Stimulated activated CD4-positive, alpha-beta T cell treated with anti-CD3 and anti-CD28 coated beads, Interleukin-15, amount 100 ng/mL, for 1 hour (primary cell): ENCODE measurements at regions not wholly inside any gene's neighbourhood (a gene's known extent, or its start where the extent isn't known, plus 50 kb on each side); places are given as distances from the start of the nearest gene placed in this dataset.
"Not testable (repeated sequence)": the region's sequence is repeated elsewhere in the genome, so short reads cannot be mapped to it uniquely, and the experiment has no call there.

Source experiments
- DNase-seq, 2 donors: peaks; one replicate each; pipeline ENCODE4 v3.0.0-alpha.2; 2020; ENCODE audit warnings: low read depth in 1 of 2, low spot score in 1 of 2

DNA sequence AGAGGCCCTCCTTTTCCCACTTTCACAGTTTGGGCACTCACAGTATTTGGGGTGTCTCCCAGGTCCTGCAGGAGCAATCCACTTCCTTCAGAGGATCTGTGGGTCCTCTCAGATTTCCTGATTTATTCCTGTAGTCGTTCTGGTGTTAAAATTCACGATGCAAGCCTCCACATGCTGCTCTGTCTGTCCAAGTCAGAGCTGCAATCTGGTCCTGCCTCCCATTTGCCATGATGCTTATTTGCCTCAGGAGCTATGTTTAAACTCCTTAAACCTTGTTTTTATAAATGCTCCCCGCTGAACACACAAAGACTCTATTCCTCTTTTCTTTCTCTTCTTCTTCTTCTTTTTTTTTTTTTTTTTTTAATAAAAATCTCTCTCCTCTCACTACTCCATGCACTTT is 558.7 kb upstream of the NECTIN3 start:
- DNase-seq, result no peak

DNA sequence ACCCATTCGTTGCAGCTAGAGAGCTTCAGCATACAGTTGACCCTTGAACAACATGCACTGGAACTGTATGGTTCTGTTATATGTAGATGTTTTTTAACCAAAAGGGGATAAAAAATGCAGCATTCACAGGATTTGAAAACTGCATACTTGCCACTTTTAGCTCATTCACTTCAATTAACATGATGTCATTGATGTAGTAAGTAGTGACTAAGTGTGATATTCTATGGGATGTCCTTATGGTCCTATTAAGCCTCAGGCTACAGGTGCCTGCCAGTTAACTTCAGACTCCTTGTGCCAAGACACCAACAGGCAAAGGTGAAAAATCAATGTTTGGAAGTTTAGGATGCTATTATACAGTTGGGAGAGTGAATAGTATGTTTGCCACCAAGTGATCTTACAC is 553.6 kb upstream of the NECTIN3 start:
- no peak for DNase-seq

DNA sequence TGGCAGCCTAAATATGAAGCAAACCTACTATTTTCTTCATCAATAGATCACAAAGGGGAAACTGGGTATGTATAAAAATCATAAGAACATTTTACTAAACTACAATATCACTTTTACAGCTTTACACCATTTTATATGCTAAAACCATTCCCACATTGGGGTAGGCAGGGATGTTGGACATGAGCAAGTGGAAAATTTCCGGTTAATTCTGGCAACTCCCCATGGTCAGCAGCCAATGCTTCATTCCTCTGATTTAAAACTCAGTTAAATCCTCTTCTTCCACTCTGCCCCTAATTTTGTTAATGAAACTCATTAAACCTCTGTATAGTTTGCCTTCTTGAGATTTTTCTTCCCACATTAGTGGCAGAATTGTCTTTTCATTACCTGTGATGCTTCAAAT is 552.5 kb upstream of the NECTIN3 start:
- DNase-seq, result no peak

DNA sequence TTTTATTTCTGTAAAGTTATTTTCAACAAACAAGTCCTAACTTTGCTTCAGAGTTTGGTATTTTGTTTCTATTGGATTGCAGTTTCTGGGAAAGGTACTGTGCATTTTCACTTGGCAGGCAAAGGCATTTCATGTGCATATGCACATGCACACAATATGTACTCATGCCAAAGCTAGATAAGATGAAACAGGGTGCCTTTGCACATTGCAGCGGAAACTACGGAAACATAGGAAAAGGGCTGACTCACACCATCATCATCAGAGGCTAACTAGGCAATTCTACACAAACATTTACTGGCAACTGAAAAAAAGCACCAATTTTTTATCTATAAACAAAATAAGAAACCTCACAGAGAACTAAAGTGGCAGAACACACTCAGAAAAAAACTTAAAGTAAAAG is 550.6 kb upstream of the NECTIN3 start:
- DNase-seq, result no peak

DNA sequence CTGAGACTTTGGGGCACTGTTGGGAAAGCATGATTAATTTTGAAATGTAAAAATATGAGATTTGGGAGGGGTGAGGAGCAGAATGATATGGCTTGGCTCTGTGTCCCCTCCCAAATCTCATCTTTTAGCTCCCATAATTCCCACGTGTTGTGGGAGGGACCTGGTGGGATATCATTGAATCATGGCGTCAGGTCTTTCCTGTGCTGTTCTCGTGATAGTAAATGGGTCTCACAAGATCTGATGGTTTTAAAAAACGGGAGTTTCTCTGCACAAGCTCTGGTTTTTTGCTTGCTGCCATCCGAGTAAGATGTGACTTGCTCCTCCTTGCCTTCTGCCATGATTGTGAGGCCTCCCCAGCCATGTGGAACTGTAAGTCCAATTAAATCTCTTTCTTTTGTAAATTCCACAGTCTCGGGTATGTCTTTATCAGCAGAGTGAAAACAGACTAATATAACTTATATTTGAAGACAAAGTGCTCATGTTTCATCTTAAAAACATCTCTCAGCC is 546.0 kb upstream of the NECTIN3 start:
- not testable (repeated sequence) for DNase-seq

DNA sequence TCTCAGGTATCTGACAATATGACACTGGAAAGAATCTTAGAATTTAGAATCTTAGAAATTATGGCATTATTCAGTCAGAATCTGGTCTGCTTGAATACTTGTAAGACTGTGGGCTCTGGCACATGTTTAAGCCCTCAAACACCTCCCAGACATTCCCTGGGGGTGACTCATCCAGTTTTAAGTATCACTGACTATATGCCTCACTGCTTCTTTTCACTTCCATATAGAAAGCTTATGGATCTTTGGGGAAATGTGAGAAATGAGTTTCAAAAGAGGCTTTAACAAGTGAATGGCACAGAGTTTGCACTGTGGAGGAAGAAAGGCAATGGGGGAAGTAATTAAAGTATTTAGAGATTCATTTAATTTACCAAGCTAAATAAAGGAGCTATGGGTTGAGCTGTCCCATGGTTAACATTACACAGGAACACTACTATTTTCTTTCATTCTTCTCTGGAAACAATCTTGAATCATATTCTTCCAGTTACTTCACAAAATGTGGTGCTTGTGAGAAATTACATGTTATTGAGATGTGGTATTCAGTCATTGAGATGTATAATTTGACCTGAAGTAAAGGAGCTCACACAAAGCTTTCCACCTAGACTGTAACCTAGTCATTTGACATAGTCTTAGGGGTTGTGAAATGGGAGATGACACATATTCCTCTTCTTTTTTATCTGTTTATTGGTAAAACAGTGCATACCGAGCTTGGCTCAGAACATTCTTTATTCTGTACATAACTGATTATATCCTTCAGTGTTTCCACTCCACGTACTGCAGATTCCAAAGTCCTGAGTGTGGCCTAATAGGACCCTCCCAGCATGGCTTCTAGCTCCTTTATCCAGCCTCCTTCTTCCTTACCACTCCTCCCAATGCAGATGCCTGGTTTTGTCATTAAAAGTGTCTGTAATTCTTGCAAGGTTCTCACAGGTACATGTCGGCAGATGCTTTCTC is 544.6 kb upstream of the NECTIN3 start:
- DNase-seq, result no peak

DNA sequence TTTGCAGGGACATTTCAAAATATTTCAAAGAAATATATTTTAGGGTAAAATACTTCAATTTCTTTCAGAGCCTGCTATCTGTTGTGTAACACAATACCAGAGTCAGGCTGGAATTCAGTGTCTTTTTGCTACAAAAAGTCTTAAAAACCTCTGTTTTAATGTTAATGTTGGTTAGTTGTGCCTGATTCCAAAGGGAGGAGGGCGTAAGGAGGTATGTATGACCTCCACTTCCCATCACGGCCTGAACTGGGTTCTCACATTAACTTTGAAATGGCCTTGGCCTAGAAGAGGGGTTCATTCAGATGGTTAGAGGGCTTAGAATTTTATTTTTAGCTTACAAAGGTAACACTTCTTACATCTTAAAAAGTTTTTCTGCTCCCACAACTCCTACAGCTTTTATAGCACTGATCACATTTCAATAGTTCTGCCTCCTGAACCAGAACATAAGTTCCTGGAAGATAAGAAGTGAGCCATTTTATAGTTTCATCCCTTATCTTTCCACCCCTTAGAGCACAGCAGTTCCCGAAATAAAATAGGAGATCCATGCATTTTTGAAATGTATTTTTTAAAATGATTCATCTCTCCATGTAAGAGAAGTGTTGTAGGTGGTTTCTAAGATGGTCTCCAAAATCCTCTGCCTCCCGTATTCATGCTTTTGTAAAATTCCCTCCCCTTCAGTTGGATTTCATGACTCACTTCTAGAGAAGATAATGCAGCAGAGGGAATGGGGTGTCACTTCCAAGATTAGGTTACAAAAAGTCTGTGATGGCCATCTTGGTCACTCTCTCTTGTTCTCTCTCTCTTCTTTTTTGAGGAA is 543.1 kb upstream of the NECTIN3 start:
- DNase-seq, result no peak

DNA sequence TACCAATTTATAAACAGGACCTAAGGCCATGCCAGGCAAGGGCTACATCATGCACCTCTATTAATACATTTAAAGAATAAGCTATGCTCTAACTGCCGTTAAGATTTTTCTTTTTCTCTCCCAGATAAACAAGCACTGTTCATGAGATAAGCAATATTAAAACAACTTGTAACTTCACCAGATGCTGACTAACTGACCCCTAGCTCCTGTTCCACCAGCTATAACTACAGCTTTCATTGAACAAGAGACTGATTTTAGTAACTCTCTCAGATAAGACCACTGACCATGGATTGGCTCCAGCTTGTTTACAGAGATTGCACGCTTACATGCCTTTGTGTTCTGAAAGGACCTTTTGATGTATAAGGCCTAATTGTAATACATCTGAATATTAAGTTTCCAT is 540.7 kb upstream of the NECTIN3 start:
- no peak for DNase-seq

DNA sequence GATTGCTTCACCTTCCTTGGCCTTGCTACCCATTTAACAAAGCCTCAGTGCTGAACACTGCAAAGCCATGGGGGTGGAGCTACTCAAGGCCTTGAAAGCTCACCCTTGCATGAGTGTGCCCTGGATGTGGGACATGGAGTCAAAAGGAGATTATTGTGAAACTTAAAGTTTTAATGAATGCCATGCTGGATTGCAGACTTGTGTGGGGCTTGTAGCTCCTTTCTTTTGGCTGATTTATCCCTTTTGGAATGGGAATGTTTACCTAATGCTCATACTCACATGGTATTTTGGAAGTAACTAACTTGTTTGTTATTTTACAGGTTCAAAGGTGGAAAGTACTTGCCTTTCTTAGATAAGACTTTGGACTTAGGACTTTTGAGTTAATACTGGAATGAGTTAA is 538.5 kb upstream of the NECTIN3 start:
- DNase-seq, result no peak

DNA sequence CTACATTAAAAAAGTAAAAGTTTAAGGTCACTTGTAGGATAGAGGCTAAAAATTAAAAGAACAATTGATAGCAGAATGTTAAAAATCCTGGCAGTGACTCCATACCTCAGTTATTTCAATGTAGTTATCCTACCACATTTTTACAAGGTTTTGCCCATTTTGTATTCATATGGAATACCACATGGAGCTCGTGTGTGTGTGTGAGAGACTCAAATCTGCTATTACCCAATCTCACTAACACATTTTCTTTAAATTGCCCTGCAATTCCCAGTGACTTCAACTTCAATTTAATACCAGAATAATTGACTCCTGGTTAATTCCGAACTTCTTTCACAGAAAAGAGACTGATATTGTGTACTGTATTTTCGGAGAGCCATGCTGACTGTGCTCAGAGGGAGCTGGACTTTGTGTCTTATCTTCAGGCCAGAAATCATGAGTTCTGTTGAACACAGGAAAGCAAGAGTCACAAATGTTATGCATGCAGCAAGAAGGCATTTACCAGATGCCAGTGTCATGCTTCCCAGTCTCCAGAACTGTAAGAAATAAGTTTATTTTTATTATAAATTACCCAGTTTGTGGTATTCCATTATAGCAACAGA is 529.0 kb upstream of the NECTIN3 start:
- no peak for DNase-seq

DNA sequence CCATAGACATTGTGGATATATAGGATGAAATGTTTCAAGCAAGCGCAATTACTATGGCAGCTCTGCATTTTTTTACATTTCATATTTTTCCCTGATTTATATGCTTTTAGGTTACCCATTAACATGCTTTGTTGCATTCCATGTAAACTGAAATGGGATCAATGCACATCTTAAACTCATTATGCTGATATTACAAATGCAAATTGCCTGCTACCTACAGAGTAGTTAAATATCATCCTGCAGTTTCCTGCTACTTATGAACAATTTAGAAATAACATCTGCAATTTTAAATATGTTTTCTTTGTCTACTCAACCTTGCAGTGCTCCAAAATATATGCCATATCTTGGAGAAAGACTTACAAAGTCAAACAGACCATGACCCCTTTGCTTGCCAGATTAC is 526.9 kb upstream of the NECTIN3 start:
- DNase-seq, result no peak

DNA sequence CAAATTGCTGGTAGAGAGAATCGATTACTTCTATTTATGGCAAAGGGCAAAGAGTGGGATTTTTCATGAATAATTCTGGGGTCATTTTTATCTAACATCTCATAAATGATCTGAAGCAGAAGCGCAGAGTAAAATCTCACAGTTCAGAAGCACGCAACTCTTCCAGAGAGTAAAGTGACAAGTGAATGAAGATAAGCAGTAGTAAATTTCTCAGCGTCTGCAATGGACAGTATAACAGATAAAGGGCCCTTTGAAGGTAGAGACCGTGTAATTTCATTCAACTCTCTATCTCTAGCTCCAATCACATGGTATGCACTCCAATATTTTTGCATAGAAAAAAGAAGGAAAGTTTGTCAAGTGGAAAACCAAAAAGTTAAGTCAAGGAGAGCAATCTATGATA is 521.1 kb upstream of the NECTIN3 start:
- DNase-seq, result no peak

DNA sequence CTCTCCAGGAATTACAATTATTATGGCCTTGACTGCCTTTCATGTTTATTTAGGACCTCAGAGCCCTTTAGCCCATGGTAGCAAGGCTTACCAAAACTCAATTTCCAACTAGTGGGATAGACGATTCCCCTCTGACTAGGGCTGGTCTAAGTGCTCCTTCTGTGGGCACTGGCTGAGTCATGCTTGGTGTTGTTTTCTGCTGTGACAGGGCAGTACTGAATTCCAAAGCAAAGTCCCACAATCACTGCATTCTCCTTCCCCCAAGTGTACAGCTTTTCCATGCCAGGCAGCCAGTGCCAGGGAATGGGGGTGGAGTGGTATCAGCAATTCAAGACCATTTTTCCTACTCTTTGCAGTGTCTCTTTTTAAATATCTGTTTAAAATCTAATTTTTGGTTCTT is 509.0 kb upstream of the NECTIN3 start:
- no peak for DNase-seq

DNA sequence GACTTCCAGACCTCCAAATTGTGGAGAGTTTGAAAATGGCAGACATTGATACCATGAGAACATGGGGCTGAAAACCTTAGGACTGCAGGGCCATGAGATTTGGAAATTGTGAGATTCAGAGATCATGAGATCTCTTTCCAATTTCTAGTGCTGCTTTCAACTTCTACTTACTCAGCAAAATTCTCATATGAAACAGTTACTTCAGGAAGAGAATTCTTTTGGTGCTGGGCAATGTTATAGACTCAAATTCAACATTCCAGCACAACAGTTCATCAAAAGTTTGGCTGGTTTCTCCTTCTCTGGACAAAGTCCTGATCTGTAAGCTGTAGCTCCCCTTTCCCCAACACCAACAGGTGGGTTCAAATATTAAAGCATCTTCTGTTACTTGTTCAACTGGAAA is 506.9 kb upstream of the NECTIN3 start:
- no peak for DNase-seq

DNA sequence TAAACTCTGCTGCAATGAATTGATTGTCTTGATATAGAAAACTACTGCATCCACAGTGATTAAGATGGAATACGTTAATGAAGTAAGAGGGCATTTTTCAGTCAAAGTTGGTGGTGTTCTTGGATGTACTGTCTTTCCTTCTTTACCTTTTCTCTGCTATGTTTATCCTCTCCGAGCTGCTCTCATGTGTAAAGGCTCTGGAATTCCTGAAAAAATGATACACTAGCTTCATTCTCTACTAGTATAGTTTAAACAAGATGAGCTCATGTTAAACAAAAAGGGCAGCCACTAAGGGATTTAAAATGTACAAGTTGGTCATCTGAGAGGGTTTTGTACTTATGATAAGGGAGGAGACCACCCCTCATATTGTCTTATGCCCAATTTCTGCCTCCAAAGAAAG is 504.6 kb upstream of the NECTIN3 start:
- DNase-seq, result no peak

DNA sequence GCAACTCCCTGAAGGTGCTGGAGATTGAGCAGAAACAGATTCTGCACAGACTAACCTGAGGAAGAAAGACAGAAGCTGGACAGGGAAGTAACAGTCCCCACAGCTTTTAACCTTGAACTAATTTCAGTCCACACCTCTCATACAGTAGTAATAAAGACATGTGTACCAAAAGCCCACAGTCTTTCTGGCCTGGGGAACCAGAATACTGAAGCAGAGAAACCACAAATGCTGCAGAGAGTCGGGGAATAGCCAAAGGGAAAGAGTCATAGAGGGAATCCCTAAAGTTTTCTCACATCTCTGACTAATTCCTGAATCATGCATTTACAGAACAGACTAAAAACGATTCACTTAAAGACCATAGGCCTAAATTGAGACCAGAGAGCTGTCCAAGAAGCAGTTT is 503.4 kb upstream of the NECTIN3 start:
- DNase-seq, result no peak

DNA sequence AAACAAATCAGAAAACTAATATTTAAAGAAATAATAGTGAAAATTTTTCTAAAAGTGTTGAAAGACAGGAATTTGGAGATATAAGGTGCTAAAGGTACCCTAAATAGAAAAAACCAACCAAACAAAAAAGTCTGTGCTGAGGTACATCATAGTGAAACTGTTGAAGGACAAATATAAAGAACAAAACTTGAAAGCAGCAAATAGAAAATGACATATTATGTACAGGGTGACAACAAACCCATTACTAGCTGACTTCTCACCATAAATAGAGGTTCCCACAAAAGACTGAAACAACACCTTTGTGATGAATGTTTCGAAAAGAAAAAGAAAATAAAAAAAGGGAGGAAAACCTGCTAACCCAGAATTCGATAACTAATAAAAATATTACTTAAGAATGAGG is 502.5 kb upstream of the NECTIN3 start:
- no peak for DNase-seq

DNA sequence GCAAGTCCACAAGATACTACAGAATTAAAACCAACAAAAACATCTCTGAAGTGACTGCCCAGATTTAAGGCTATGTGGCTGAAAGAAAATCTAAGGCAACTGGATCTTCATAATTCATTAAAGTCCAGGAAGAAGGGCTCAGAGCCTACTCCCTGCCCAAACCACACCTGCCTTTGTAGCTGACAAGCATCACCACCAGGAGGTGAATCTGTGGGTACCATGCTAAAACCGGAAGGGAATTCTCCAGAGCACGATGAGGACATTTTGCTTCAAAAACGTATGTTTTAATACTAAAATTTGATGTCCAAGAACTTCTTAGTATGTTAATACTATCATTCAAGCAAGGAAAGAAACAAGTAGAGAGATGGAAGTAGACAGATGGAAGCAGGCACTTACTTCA is 495.9 kb upstream of the NECTIN3 start:
- DNase-seq, result no peak

DNA sequence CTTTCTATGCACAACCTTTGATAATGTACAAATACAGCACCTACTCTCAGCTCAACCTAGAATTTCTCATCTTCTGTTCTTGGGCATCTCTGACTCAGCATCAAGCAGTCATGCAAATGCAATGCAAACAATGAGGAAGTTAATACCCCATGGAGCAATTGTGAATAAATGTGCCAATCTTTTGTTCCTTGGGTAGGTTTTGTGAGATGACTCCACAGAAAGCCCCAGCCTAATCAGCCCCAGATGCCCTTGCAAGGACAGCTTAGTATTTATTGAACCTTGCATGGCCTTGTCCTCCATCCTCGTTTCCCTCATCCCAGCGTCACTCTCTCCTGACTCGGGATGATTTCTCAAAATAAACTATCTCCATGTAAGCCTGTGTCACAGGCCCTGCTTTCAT is 494.7 kb upstream of the NECTIN3 start:
- DNase-seq, result no peak

DNA sequence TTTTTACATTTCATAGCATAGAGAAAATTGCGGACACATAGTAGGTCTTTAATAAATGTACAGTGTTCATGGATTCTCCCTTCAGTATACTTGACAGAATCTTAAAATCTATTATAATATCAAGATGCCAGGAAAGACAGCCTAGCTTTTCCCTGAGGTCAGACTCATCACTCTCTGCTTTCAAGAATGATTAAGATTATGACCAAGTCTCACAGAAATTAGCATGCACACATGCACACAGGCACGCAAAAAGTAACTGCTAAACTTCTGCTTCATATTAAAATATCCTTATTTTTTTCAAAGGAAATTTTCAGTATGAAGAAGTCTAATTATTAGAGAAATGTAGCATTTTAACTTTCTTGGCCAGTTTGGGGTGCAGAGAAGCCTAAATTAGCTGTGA is 493.8 kb upstream of the NECTIN3 start:
- DNase-seq, result no peak

DNA sequence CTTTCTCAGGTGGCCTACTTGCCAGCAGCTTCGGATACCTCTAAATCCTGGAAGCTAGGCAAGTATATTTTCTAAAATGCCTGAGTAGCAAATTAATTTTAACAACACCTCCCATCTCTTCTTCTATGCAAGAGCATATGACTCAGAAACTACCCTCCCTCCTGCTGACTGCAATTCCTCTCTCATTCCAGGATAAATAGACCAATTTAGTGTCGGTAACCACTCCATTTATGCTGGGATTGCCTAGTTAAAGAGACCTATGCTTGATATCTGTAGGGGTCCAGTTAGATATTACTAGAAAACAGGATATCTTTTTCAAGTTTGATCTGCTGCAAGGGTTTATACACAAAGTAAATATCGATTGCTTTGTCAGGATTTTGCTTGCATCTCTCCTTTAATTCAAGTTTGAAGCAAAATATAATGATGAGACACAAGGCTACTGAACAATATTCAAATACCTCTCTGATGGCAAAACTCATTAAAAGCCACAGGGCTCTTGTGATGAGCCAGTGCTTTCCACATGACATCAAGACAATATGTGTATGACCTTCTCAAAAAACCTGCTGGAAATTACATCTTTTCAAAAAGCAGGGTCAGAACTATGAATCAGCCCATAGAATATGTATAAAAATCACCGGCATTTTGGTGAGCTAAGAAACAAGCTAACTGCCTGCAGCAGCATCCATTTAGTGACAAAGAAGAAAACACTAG is 491.6 kb upstream of the NECTIN3 start:
- DNase-seq, result no peak
